RWPE1 (cell line): ENCODE measurements at regions not wholly inside any gene's neighbourhood (a gene's known extent, or its start where the extent isn't known, plus 50 kb on each side); places are given as distances from the start of the nearest gene placed in this dataset.
"Not testable (repeated sequence)": the region's sequence is repeated elsewhere in the genome, so short reads cannot be mapped to it uniquely, and the experiment has no call there.

Experiments
- CTCF ChIA-PET: fragments of 350-600 bp; sonication (Branson Sonifier 250); formaldehyde crosslinking; extraction: SDS; loops from one replicate; lab custom pipeline; 2021; lab: Yijun Ruan, JAX
- POLR2A ChIA-PET: fragments of 400-600 bp; formaldehyde crosslinking; extraction: SDS; loops from one replicate; lab custom pipeline; 2020; ENCODE audit warnings: antibody characterized with exemption; ENCODE audit not compliant: low non-redundant PET; lab: Yijun Ruan, JAX
- DNase-seq: peaks from one replicate; pipeline ENCODE4 v3.0.0; 2012; ENCODE audit warnings: low spot score
- H3K27ac ChIP-seq: fragments of 450-650 bp; 2 replicates; pipeline ENCODE4 v1.5.1; 2017
- TF ChIP-seq, protein P1 (sequence below): fragments of 450-650 bp; conservative IDR thresholded peaks from 2 replicates; pipeline ENCODE4 v1.5.1; 2017; ENCODE audit warnings: low read depth, mild to moderate bottlenecking

DNA sequence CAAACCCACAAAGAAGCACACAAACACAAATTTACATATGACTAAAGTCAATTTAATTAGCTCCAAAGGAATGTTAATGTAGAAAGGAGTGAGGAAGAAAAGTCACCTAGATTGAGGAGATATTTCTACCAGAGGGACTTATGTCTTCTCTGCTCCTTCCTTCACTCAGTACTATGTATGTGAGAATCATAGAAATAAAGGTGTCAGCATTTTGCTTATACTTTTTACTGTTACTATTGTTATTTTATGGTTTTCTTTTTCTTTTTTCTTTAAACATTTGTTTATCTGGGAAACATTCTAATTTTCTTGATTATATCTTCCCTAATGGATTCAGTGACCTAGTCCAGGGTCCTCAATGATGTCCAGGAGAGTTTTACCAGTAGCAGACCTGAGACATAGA, 511.9 kb upstream of the NCAM2 start:
- ChIA-PET POLR2A (no interaction called here), CTCF (interaction anchor here (0.7 kb wide), 1 partner anchor 93 kb away, joined by 3 read pairs; no protein-coding TSS in a partner anchor)
- no peak for DNase-seq
- no peak overlapping the region for H3K27ac ChIP-seq
- TF ChIP-seq, protein P1, sequence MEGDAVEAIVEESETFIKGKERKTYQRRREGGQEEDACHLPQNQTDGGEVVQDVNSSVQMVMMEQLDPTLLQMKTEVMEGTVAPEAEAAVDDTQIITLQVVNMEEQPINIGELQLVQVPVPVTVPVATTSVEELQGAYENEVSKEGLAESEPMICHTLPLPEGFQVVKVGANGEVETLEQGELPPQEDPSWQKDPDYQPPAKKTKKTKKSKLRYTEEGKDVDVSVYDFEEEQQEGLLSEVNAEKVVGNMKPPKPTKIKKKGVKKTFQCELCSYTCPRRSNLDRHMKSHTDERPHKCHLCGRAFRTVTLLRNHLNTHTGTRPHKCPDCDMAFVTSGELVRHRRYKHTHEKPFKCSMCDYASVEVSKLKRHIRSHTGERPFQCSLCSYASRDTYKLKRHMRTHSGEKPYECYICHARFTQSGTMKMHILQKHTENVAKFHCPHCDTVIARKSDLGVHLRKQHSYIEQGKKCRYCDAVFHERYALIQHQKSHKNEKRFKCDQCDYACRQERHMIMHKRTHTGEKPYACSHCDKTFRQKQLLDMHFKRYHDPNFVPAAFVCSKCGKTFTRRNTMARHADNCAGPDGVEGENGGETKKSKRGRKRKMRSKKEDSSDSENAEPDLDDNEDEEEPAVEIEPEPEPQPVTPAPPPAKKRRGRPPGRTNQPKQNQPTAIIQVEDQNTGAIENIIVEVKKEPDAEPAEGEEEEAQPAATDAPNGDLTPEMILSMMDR: no peak

DNA sequence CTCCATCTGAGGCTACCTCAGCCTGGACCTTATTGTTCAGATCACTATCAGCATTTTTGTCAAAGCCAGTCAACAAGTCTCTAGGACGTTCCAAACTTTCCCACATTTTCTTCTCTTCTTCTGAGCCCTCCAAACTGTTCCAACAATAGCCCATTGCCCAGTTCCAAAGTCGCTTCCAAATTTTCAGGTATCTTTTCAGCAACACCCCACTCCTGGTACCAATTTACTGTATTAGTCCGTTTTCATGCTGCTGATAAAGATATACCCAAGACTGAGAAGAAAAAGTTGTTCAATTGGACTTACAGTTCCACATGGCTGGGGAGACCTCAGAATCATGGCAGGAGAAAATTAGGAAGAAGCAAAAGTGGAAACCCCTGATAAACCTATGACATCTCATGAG, 495.3 kb upstream of the NCAM2 start:
- CTCF ChIA-PET: interaction anchor here (0.7 kb wide), 1 partner anchor 467 kb away, joined by 4 read pairs; no protein-coding TSS in a partner anchor
- POLR2A ChIA-PET, DNase-seq: not testable (repeated sequence)

DNA sequence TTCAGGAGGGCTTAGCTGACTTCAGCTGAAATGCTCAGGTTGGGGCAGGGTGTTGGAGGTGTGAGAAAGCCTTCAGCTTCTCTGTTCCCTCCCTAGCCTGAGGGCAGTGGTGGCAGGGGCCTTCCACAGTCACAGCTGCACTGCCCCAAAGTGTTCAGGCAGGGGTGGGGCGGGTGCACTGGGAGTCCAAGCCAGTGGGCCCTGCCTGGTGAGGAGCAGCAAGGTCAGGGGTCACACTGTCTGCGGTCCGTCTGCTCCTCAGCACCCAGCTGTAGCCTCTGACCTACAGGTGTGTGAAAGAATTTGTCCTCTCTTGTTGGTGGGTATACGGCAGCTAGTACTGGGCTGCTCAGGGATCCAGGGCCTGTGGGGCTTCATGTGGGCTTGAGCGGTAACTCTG, 490.4 kb upstream of the NCAM2 start:
- ChIA-PET CTCF (no interaction called here), POLR2A (no interaction called here)
- no peak overlapping the region for H3K27ac ChIP-seq
- TF ChIP-seq, protein P1: no peak
- no peak for DNase-seq

More for the DNA sequence above, 495.3 kb upstream of the NCAM2 start:
- H3K27ac ChIP-seq: not testable (repeated sequence)

DNA sequence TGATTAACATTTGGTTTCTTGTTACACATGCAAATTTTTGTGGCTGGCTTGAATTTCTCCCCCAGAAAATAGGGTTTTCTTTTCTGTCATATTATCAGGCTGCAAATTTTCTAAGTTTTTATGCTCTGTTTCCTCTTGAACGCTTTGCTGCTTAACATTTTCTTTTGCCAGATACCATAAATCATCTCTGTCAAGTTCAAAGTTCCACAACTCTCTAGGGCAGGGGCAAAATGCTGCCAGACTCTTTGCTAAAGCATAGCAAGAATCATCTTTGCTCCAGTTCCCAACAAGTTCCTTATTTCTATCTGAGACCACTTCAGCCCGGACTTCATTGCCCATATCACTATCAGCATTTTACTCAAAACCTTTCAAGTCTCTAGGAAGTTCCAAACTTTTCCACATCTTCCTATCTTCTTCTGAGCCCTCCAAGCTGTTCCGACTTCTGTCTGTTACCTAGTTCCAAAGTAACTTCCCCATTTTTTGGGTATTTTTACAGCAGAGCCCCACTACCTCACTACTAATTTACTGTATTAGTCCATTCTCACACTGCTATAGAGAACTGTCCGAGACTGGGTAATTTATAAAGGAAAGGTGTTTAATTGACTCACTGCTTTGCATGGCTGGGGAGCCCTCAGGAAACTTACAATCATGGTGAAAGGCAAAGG, 486.9 kb upstream of the NCAM2 start:
- DNase-seq: no peak
- CTCF ChIA-PET: no interaction called here
- TF ChIP-seq, protein P1: no peak
- no peak overlapping the region for H3K27ac ChIP-seq
- POLR2A ChIA-PET: no interaction called here

DNA sequence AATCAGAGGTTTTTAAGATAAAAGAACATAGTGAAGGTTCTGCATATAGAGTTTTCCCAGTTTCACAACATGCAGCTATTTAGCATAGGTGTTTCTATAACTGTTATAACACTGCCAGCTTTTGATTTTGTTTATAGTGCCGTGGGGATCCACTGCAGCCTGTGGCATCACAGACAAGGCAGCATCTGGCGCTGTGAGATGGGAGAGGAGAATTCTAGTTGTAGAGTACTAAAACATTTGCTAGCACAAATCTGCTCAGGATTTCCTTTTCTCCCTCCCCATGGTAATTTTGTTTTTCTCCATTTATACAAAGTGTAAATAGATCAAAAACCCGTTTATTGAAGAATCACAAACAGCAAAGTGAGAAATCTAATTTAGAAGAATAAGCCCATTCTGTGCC, 482.8 kb upstream of the NCAM2 start:
- TF ChIP-seq, protein P1: no peak
- no peak overlapping the region for H3K27ac ChIP-seq
- DNase-seq: no peak
- ChIA-PET CTCF (no interaction called here), POLR2A (no interaction called here)

DNA sequence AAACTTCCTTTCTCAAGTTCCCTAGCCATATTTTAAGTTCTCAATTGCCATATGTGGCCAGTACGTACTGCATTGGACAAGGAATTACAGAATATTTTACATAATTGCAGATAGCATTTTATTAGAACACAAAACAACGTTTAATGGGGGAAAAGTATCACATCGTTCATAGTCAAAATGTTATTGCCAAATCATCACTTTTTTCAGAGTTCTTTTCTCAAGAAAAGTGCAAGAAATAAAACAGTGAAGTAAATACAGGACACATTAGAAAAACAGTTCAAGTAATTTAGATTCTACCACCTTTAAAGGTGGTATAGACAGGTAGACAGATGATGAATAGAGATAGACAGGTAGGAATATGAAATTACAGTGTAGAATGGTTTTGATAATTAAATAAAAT, 479.1 kb upstream of the NCAM2 start:
- no peak overlapping the region for H3K27ac ChIP-seq
- CTCF ChIA-PET: no interaction called here
- TF ChIP-seq, protein P1: no peak
- no peak for DNase-seq
- POLR2A ChIA-PET: no interaction called here

DNA sequence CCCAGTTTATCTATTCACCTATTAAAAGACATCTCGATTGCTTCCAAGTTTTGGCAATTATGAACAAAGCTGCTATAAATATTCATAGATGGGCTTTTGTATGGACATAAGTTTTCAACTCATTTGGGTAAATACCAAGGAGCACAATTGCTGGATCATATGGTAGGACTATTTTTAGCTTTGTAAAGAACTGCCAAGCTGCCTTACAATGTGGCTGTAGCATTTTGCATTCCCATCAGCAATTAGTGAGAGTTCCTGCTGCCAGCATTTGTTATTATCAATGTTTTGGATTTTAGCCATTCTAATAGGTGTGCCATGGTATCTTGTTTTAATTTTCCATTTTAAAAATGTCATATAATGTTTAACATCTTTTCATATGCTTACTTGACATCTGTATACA, 475.6 kb upstream of the NCAM2 start:
- TF ChIP-seq, protein P1: no peak
- DNase-seq: no peak
- ChIA-PET POLR2A (no interaction called here), CTCF (interaction anchor here (0.7 kb wide), 1 partner anchor 1679 kb away, joined by 3 read pairs; no protein-coding TSS in a partner anchor)
- H3K27ac ChIP-seq: no peak overlapping the region
